NCI-H146 treated with DMSO at 0.1 percent for 48 hours (cell line): ENCODE measurements at regions not wholly inside any gene's neighbourhood (a gene's known extent, or its start where the extent isn't known, plus 50 kb on each side); places are given as distances from the start of the nearest gene placed in this dataset.

Experiments
- DNase-seq: peaks from one replicate; lab custom pipeline; 2025; ENCODE audit not compliant: unreplicated experiment; lab: John Stamatoyannopoulos, UW

GRCh38 chr10:29063806-29064644, 224.8 kb upstream of the LYZL1 start:
- DNase-seq, result no peak

DNA sequence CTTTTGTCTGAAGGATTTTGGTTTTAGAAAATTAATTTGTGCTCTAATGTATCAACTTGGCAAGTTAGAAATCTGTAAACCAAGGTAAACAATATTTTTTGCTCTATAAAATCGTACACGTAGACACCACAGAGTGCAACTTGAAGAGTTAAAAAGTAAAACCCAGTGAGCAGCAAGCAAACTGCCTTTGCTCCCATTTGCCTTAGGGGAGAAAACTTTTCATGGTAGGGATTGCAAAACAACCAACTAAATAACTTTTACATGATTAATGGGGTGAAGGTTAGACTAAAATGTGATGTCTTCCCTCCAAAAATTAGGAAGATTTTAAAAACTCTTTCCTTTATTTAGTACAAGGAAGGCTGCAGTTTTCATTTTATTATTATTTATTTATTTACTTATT, 224.2 kb upstream of the LYZL1 start:
- DNase-seq, result no peak

GRCh38 chr10:29067161-29067560, 221.7 kb upstream of the LYZL1 start:
- DNase-seq, result no peak

GRCh38 chr10:29067628-29068027, 221.2 kb upstream of the LYZL1 start:
- no peak for DNase-seq

DNA sequence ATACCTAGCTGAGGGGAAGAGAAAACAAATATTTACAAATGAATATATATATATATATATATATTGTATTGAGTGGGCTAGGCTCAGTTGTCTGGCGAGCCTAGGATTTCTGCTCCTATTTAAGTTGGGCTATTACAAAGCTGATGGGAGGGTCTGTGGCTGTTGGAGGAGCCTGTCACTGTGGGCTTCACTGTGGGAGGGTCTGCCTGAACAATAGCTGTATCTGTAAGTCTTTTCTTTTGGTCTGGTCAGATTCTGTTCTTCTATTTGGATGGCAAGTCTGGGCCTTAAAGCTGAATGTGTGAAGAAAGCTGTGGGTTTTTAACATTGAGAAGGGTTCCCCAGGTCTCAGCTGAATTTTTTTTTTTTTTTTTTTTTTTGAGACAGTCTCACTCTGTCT, 220.6 kb upstream of the LYZL1 start:
- DNase-seq, result no peak

DNA sequence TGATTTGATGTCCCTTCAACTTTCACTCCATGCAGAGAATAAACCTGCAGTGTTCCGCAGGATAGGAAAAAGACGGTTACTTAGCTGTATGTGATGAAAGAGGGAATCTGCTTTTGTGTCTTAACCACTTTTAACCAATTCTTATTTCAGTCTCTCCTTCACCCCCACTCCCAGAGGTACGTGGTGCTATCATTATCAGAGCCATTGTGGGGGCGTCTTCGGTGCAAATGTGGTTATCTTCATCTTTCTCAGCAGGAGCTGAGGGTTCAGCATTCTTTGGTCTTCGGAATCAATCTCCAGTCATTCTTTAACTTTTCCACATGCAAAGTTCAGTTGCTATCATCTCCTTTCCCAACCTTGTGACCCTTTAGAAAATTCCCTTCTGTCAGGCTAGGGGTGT, 219.9 kb upstream of the LYZL1 start:
- no peak for DNase-seq

GRCh38 chr10:29069941-29070340, 218.9 kb upstream of the LYZL1 start:
- DNase-seq, result no peak

GRCh38 chr10:29078919-29079318, 210.0 kb upstream of the LYZL1 start:
- DNase-seq, result no peak

GRCh38 chr10:29081231-29081630, 207.6 kb upstream of the LYZL1 start:
- no peak for DNase-seq

GRCh38 chr10:29081951-29082685, 206.8 kb upstream of the LYZL1 start:
- no peak for DNase-seq

DNA sequence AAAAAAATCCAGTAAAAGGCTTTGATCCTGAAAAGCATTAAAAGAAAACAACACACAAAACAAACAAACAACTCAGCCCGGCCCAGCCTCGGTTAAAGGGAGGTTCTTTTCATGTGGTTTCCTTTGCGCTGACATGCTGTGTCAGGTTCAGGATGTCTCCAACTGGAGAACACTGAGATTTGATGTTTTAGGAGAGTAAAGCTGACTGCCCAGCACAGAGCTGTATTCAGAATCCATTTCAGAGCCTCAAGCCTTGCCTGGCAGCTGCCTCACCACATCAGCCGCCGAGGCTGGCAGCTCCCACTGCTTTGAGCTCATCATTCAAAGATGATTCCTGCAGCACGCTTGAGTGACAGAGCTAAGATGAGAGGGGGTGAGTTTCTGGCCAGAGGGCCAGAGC, 205.8 kb upstream of the LYZL1 start:
- no peak for DNase-seq

- no peak for DNase-seq
Observed at GRCh38 chr10:29084681-29085307, 204.1 kb upstream of the LYZL1 start.

GRCh38 chr10:29089091-29089490, 199.8 kb upstream of the LYZL1 start:
- no peak for DNase-seq

GRCh38 chr10:29096303-29096824, 192.5 kb upstream of the LYZL1 start:
- DNase-seq, result no peak

- DNase-seq, result no peak
Observed at GRCh38 chr10:29098423-29098822, 190.4 kb upstream of the LYZL1 start.

- DNase-seq, result no peak
Observed at GRCh38 chr10:29099001-29099400, 189.9 kb upstream of the LYZL1 start.

GRCh38 chr10:29099415-29099814, 189.5 kb upstream of the LYZL1 start:
- no peak for DNase-seq

DNA sequence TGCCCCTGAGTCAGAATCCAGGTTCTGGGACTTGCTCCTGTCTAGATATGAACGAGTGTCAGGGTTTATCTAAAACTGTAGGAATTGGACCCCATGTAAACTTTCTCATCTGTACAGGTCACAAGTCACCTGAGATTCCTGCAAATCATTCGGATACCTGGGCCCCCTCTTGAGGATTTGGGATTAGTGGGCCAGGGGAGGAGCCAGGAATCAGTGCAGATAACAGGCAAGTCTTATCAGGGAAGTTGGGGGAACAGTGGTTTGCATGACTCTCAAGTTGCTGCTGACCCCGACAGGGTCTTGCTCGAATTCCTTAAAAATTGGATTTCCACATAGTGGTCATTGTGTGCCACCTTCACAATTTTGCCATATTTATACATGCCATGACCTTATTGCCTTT, 188.4 kb upstream of the LYZL1 start:
- DNase-seq, result no peak

DNA sequence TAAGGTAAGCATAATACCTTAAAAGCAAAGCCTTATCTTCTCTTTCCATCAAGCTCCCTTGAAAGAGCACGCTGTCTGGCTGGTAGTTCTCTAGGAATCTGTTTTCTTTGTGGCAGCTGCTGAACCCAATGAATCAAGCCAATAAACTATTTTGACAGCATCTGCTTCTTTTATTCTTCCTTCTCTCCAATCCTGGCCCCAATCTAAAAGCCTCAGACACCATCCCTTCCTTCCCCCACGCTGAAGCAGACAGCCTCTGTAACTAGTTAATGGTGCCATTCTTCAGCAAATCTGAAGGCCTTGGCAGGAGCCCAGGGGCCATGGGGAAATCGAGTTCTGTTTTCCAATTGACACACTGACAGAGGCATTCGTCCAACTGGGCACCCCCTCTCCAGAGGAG, 186.6 kb upstream of the LYZL1 start:
- no peak for DNase-seq

DNA sequence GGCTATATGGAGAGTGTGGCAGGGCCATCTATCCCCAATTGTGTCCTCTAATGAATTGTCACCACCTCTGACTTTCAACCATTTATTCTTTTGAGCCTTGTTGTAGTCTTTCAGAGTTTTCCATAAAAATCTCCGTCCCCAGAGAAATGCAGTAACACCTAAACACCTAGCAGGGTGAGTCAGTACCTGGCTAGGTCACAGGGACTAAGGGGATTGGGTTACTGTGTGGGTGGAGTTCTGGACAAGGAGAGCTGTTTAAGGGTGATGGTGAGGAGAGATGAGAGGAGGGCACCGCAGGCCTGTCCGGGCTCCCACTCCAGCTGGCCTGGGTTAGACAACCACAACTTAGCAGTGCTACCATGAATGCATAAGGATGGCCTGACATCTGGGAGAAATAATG, 186.2 kb upstream of the LYZL1 start:
- no peak for DNase-seq

DNA sequence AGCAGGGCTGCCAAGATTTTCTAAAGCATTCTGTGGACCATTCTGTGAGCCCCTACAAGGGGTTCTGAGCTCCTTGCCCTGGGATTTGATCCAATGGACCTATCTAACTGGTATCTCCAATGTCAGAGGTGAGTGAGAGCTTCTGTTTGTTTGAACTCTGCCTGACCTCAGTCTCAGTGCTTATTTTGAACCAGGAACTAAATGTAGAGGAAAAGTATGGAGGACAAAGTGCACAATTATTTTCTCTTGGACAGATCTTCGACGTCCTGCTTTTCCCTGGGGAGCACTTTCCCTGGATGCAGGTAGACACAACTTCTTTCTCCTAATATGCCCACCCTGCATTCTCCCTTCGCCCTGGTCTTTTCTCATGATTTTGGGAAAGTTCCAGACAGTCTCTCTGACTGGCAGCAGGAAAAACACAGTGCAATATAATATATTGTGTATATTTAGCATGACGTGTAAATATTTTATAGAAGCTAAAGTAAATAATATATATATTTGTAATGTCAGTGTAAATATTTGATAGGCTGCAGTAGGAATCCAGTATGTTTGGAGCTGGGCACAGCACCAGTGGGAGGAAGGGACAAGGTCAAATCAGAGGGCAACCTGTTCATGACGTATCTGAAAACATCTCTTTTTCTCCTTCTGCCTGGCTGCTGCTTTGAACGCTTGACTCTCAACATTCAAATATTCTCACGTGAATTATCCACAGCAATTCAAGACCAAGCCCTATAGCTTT, 184.0 kb upstream of the LYZL1 start:
- no peak for DNase-seq
